Activated naive CD8-positive, alpha-beta T cell (primary cell): ENCODE measurements at regions not wholly inside any gene's neighbourhood (a gene's known extent, or its start where the extent isn't known, plus 50 kb on each side); places are given as distances from the start of the nearest gene placed in this dataset.
"Not testable (repeated sequence)": the region's sequence is repeated elsewhere in the genome, so short reads cannot be mapped to it uniquely, and the experiment has no call there.

Source experiments
- H3K27ac Mint-ChIP-seq: one replicate; pipeline ENCODE4 v1.8.0; 2021; ENCODE audit warnings: mixed read lengths
- H3K27me3 Mint-ChIP-seq: one replicate; pipeline ENCODE4 v1.8.0; 2021; ENCODE audit warnings: mixed read lengths
- H3K36me3 Mint-ChIP-seq: one replicate; pipeline ENCODE4 v1.8.0; 2021; ENCODE audit warnings: mixed read lengths
- H3K4me1 Mint-ChIP-seq: one replicate; pipeline ENCODE4 v1.8.0; 2021; ENCODE audit warnings: low read depth, mixed read lengths
- H3K4me3 Mint-ChIP-seq: one replicate; pipeline ENCODE4 v1.8.0; 2021; ENCODE audit warnings: mild to moderate bottlenecking, mixed read lengths
- H3K9me3 Mint-ChIP-seq: one replicate; pipeline ENCODE4 v1.8.0; 2021; ENCODE audit warnings: low read depth, mixed read lengths

DNA sequence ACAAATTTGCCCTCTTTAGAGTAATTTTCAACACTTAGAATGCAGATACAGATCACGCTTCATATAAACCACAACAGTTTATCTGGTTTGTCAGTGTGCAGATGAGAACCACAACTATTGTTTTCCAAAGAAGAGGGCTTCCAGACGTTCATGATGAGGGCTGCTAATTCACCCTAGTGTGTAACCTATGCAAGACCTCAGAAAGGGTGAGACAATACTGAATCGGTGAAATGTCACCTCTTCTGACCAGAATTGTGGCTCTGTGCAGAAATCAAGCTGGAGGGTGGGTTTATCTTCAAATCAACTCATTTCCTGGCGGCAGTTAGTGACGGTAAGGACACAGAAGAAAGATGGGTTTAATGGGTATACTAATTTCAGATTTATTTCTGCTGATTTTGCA is 105.0 kb upstream of the MTLN start:
- H3K4me3 Mint-ChIP-seq, H3K4me1 Mint-ChIP-seq, H3K27ac Mint-ChIP-seq, H3K9me3 Mint-ChIP-seq, H3K27me3 Mint-ChIP-seq, H3K36me3 Mint-ChIP-seq: not testable (repeated sequence)

DNA sequence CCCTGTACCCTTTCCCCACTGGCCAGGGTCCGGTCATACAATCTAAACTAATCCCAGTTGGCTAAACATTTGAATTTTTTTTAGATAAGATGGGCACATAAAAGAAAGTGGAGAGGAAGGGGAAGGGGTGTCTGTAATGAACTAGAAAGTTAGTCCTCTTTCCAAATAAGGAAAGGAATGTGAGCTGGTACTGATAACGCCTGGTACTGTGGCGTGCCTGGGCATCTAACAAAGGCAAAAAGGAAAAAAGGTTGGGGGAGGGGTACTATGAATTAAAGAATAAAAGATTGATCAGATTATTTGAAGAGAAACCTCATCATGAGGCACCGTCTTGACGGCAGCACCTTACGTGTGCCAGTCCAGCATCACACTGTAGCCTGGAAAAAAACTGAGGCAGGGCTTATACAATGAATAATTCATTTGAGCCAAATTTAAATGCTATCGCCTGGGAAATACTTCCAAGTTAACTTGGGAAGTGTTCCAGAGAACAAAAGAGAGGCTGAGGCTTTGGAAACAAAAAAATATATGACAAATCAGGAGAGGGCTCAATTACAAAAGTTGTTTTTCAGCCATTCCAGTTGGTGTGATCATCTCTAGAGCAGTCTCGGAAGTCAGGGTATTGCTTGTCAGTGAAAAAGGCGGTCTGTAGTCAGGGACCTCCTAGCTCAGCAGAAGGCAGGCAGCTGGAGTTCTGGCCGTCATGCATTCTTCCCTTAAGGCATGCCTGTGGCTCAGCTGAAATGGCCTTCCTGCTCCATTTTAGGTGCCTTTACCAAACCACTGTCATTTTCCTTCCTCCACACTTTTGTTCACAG is 103.9 kb upstream of the MTLN start:
- not testable (repeated sequence) for H3K4me1 Mint-ChIP-seq, H3K9me3 Mint-ChIP-seq, H3K27ac Mint-ChIP-seq, H3K36me3 Mint-ChIP-seq, H3K4me3 Mint-ChIP-seq, H3K27me3 Mint-ChIP-seq

DNA sequence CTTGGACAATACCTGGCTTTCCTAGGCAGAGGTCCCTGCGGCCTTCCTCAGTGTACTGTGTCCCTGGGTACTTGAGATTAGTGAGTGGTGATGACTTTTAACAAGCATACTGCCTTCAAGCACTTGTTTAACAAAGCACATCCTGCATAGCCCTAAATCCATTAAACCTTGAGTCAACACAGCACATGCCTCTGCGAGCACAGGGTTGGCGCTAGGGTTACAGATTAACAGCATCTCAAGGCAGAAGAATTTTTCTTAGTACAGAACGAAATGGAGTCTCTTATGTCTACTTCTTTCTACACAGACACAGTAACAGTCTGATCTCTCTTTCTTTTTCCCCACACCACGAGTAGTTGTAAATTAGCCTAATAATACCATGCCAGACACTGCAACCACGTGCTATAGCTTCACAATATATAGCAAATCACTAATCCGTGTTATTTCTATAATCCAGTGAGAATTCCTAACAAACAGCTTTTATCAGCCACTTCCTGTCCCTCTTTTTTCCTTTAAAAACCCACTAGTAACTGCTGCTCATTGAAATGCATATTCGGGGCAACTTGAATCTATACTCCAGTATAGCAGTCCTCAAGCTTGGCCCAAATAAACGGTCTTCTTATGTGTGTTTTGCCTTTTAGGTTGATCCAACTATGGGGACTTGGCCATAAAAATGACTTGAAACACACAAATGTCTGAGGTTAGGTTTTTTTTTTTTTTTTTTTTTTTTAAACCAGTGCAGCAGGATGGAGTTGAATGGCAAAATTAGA is 102.9 kb upstream of the MTLN start:
- H3K9me3 Mint-ChIP-seq, H3K4me1 Mint-ChIP-seq, H3K27ac Mint-ChIP-seq, H3K4me3 Mint-ChIP-seq, H3K36me3 Mint-ChIP-seq, H3K27me3 Mint-ChIP-seq: not testable (repeated sequence)

DNA sequence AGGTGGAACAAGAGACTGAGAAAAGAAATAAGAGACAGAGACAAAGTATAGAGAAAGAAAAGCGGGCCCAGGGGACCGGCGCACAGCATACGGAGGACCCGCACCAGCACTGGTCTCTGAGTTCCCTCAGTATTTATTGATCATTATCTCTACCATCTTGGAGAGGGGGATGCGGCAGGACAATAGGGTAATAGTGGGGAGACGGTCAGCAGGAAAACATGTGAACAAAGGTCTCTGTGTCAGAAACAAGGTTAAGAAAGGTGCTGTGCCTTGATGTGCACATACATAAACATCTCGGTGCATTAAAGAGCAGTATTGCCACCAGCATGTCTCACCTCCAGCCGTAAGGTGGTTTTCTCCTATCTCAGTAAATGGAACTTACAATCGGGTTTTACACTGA is 102.1 kb upstream of the MTLN start:
- H3K27ac Mint-ChIP-seq, H3K27me3 Mint-ChIP-seq, H3K4me3 Mint-ChIP-seq: not testable (repeated sequence)

DNA sequence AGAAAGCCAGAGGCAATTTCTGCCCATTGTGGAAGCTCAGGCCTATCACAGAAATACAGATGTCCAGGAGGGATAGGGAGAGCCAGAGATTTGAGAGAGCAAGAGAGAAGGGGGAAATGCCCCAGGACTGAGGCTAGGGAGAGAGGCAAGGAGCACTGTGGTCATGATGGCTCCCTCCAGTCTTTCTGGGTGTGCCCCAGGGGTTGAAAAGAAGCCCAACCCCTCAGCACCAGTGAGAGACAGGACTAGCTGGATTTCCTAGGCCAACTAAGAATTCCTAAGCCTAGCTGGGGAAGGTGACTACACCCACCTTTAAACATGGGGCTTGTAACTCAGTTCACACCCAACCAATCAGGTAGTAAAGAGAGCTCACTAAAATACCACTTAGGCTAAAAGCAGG is 100.7 kb upstream of the MTLN start:
- not testable (repeated sequence) for H3K4me1 Mint-ChIP-seq, H3K27ac Mint-ChIP-seq, H3K9me3 Mint-ChIP-seq, H3K27me3 Mint-ChIP-seq, H3K36me3 Mint-ChIP-seq, H3K4me3 Mint-ChIP-seq

More for the DNA sequence above, 102.1 kb upstream of the MTLN start:
- not testable (repeated sequence) for H3K4me1 Mint-ChIP-seq, H3K9me3 Mint-ChIP-seq, H3K36me3 Mint-ChIP-seq

DNA sequence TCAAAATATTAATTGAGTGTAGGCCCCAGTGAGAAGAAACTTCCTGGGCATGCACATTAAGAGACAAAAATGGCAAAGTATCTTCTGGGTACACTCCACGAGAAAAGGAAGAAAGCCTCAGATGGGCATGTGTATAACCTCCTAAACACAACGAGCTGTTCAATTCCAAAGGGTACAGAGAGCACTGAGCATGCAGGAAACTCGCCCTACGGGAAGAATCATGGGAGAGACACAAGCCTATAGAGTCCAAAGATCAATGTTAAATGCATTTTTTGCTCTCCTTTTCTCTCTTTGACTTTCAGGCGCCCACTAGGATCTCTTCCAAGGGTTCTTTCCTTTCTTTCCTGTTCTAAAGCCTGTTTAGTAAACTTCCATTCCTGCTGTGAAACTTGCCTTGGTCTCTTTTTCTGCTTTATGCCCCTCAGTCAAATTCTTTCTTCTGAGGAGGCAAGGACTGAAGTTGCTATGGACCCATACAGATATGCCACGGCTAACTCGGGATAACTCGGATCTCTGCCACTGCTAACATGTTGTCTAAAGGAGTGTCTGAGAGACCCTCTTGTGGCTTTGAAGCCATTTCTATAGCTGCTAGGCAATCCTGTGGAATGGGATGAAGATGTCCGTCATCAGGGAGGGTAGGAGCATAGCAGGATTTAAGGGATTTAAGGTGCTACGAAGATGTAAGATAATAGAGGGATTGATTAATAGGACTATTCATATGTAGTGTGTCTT is 99.5 kb upstream of the MTLN start:
- H3K4me1 Mint-ChIP-seq, H3K4me3 Mint-ChIP-seq, H3K27me3 Mint-ChIP-seq, H3K27ac Mint-ChIP-seq, H3K9me3 Mint-ChIP-seq, H3K36me3 Mint-ChIP-seq: not testable (repeated sequence)

DNA sequence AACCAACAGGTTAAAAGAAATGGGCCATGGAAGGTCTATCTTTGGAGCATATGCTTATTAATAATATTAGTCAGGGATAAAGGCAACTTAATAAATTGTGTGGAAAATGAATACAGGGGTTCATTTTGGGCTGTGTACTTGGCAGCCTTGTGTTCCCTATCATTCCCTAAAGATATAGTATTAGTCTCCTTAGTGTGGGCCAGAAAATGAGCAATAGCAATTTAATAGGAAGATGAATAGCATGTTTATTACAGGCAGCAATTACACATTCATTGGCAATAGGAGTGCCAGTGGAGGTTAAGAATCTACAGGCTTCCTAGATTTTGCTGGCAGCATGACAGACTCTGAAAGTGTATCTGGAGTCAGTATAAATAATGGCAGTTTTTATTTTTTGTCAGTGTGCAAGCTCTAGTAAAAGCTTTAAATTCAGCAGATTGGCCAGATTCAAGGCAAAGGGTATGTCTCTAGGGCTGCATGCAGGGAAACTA is 98.7 kb upstream of the MTLN start:
- H3K27me3 Mint-ChIP-seq, H3K36me3 Mint-ChIP-seq, H3K4me3 Mint-ChIP-seq, H3K27ac Mint-ChIP-seq, H3K4me1 Mint-ChIP-seq, H3K9me3 Mint-ChIP-seq: not testable (repeated sequence)

DNA sequence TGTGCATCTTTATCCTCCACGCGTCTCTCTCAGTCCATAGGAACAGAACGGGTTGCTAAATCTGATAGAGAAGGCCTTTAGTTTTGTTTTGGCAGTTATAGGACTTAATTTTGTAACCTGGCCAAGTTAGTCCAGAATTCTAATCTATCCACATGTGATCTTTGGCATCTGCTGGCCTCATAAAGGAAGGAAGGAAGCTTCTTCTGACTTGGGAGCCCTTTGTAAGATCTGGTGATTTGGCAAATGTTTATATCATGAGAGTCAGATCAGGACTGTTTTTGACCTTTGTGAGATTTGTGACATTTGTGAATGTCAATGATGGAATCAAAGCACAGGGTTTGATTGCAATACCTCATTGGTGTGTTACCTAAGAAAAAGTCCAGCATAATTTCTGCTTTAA is 96.4 kb upstream of the MTLN start:
- not testable (repeated sequence) for H3K4me1 Mint-ChIP-seq, H3K27me3 Mint-ChIP-seq, H3K27ac Mint-ChIP-seq, H3K9me3 Mint-ChIP-seq, H3K36me3 Mint-ChIP-seq, H3K4me3 Mint-ChIP-seq

DNA sequence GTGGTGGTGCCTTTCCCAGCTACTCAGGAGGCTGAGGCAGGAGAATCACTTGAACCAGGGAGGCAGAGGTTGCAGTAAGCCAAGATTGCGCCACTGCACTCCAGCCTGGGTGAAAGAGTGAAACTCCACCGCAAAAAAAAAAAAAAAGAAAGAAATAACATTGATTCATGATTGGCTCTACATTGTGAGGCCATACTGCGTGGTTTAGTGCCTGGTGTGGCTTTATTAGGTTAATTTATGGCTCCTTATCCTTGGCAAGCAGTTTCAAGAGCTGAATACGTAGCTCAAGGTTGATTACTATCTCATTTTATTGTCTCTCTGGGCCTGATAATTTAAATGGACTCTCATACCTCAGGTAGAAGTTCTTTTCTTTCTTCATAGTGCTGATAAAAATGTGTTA is 80.5 kb upstream of the MTLN start:
- not testable (repeated sequence) for H3K27me3 Mint-ChIP-seq, H3K4me3 Mint-ChIP-seq, H3K4me1 Mint-ChIP-seq, H3K36me3 Mint-ChIP-seq, H3K27ac Mint-ChIP-seq, H3K9me3 Mint-ChIP-seq

DNA sequence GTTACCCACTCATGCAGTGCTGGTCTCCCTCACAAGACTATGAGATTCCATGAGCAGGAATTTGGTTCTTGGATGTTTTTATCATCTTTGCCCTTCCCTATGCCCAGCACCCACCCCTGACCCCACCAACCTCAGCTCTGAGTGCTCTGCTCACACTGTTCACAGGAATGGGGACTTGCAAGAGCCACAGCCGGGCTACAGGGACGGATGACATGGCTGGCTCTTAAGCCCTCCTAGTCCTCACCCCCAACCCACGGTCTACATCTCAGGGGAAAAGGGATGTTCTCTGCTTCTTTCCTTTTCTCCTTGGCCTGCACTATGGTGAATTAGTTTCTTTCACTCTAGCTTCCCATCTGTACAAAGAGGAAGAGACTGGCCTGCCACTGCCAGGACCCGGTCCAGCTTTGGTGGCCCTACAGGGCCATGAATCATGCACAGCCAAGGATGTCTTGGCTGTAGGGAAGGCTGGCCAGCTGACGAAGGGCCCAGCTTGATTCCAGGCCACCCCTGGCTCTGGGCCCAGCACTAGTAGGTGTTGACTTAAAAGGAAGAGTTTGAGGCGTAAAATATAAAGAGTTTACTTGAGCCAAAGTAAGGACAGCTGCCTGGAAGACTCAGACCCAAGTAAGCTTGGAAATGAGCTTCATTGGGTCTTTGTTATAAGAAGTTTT is 79.7 kb upstream of the MTLN start:
- H3K4me1 Mint-ChIP-seq, H3K4me3 Mint-ChIP-seq, H3K9me3 Mint-ChIP-seq, H3K36me3 Mint-ChIP-seq, H3K27ac Mint-ChIP-seq, H3K27me3 Mint-ChIP-seq: not testable (repeated sequence)

DNA sequence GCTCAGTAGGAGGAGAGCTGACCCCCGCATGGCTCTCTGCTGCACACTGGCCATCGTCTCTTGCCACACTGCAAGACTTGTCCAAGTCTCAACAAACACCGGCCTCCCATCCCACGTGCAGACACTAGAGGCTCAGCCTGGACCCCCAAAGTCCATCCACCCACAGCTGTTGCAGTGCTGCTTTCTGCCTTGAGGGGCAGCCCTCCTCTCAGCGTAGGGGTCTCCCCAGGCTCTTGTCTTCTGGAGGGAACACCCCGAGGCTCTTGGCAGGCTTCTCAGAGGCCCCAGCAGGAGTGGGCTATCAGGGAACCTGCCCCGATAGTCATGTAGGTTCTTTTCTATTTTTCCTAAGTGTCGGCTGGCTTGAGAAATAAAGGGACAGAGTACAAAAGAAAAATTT is 75.5 kb upstream of the MTLN start:
- H3K4me3 Mint-ChIP-seq, H3K27me3 Mint-ChIP-seq, H3K9me3 Mint-ChIP-seq, H3K4me1 Mint-ChIP-seq, H3K36me3 Mint-ChIP-seq, H3K27ac Mint-ChIP-seq: not testable (repeated sequence)

DNA sequence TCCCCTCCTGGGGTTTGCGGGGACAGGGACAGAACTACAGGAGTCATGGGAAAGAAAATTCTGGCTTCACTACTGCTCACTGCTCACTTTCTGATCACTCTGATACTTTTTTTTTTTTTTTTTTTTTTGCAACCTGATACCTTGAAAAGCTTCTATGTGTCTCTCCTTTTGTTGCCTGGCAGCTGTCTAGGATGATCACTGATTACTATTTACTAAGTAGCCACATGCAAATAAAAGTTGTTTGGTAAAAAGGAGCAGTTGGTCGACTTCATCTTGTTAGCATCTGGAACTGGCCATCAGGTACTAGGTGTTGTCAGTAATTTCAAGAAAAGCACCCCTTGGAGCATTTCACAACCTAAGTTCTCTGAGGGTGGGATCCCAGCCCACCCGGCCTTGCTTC is 74.9 kb upstream of the MTLN start:
- not testable (repeated sequence) for H3K36me3 Mint-ChIP-seq, H3K9me3 Mint-ChIP-seq, H3K4me3 Mint-ChIP-seq, H3K4me1 Mint-ChIP-seq, H3K27ac Mint-ChIP-seq, H3K27me3 Mint-ChIP-seq

DNA sequence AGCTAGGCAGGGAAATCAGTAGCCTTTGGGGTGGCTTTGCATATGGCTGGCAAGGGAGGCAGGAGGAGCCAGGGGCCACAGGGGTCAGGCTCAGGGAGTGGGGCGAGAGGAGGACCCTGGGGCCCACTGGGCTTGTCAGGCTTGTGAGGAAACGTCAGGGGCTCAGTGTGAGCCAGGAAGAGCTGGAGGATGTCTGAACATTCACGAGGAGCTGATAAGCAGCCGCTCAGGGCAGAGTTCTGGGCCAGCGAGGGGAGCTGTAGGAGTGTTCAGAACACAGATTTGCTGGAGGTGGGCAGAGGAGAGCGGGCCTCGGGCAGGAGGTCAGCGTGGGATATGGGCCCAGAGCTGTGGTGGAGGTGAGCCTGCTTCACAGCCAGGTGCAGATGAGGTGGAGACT is 72.7 kb upstream of the MTLN start:
- not testable (repeated sequence) for H3K4me3 Mint-ChIP-seq

DNA sequence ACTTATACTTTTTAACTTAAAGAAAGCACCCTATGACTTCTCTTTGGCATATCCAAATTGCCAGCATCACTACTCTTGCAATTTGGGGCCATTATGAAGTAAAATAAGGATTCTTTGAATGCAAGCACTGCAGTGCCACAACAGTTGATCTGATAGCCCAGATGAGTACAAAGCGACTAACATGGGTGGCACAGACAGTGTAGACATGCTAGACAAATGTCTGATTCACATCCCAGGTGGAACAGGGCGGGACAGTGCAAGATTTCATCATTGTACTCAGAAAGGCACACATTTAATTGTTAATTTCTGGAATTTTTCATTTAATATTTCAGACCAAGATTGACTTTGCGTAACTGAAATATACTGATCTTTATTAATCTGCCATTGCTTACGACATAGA is 68.5 kb upstream of the MTLN start:
- not testable (repeated sequence) for H3K27me3 Mint-ChIP-seq, H3K4me1 Mint-ChIP-seq, H3K9me3 Mint-ChIP-seq, H3K4me3 Mint-ChIP-seq, H3K36me3 Mint-ChIP-seq, H3K27ac Mint-ChIP-seq

More for the DNA sequence above, 72.7 kb upstream of the MTLN start:
- not testable (repeated sequence) for H3K4me1 Mint-ChIP-seq, H3K27ac Mint-ChIP-seq, H3K27me3 Mint-ChIP-seq, H3K36me3 Mint-ChIP-seq, H3K9me3 Mint-ChIP-seq

DNA sequence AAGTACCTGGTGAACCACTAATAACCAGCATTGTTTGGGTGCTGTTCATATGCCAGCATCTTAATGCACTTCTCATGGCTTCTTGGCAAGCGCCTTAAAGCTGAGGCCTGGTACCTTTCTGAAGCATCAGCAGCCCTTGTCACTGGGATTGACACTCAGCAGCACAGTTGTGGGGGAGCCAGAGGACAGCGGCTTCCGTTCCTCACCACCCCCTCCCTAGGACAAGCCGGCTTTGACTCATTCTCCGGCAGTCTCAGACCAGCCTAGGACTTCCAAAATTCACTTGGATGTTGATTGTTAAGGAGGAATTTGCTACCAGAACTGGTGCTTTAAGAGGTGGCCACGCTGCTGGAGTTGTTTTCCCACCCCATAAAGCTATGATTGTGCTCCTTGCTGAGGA is 64.7 kb upstream of the MTLN start:
- H3K9me3 Mint-ChIP-seq, H3K4me1 Mint-ChIP-seq, H3K27me3 Mint-ChIP-seq, H3K27ac Mint-ChIP-seq, H3K4me3 Mint-ChIP-seq, H3K36me3 Mint-ChIP-seq: not testable (repeated sequence)
